Left lung (tissue), 4 donors: ENCODE measurements at regions not wholly inside any gene's neighbourhood (a gene's known extent, or its start where the extent isn't known, plus 50 kb on each side); places are given as distances from the start of the nearest gene placed in this dataset.

Experiments
- ATAC-seq: fragments of 200-7000 bp; cut with Tn5 transposase; one replicate; pipeline ENCODE4 v1.9.1; 2020; ENCODE audit warnings: moderate library complexity
- DNase-seq, 4 donors: peaks; one replicate each; pipeline ENCODE4 v3.0.0-alpha.2; 2013 to 2020
- H3K27ac ChIP-seq, 2 donors: fragments of 200-600 bp; sonication (generic) in 1 of 2; one replicate each; pipeline versions ENCODE4 v1.5.0 to v1.8.0; 2020 to 2021
- H3K27me3 ChIP-seq, 2 donors: fragments of 200-600 bp; sonication (generic) in 1 of 2; one replicate each; pipeline versions ENCODE4 v1.5.0 to v1.8.0; 2020 to 2021
- H3K36me3 ChIP-seq, 2 donors: fragments of 200-600 bp; sonication (generic) in 1 of 2; one replicate each; pipeline versions ENCODE4 v1.5.0 to v1.8.0; 2020 to 2021
- H3K4me1 ChIP-seq, 2 donors: fragments of 200-600 bp; one replicate each; pipeline ENCODE4 v1.8.0; 2021
- H3K4me3 ChIP-seq, 2 donors: fragments of 200-600 bp; sonication (generic) in 1 of 2; one replicate each; pipeline versions ENCODE4 v1.5.0 to v1.8.0; 2020 to 2021; ENCODE audit warnings: mild to moderate bottlenecking in 1 of 2
- H3K9me3 ChIP-seq, 2 donors: fragments of 200-600 bp; sonication (generic) in 1 of 2; one replicate each; pipeline versions ENCODE4 v1.5.0 to v1.8.0; 2020 to 2021
- intact Hi-C, 2 donors: fragments of 100-400 bp; cut with DNase I; formaldehyde crosslinking; loops; one replicate each; pipeline versions ENCODE4 v1.11.2 to v1.14.2; 2022
- TF ChIP-seq, protein P1 (sequence below), 2 donors: fragments of 200-600 bp; sonication (generic) in 1 of 2; IDR thresholded peaks; one replicate each; pipeline versions ENCODE4 v1.5.0 to v1.8.0; 2021; ENCODE audit warnings: antibody characterized with exemption in 2 of 2
- donor health status: DM: no; HTN: yes; CAD: no.
- donor health status: DM: no; HTN: no; CAD: no.

DNA sequence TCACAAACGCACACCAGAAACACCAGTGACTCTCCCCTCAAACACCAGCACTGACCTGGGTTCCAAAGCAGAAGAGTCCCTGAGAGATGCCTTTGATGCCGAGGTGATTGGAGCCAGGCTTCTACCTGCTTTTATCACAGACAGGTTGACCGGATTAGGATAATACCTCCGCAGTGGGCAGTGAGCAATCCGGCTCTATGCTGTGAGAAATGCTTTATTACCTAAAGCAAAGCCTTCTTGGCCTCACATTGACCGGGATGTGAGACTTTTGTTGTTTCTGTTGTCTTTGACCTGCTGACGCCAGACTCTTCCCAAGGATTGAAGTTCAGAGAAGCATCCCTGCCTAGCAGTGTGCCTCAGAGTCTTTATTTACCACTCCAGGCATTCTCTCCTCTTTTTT, 320.3 kb upstream of the CLINT1 start:
- Histone ChIP-seq H3K4me3 (no peak overlapping the region), H3K27ac (no peak overlapping the region), H3K4me1 (no peaks in the 10 kb centered on the region), H3K9me3 (no peaks in the 10 kb centered on the region), H3K36me3 (no peaks in the 10 kb centered on the region), H3K27me3 (no peaks in the 10 kb centered on the region)
- intact Hi-C loops = loop anchor here in 1 of 2 donors (10.0 kb wide), 1 partner anchor 926 kb away; no protein-coding TSS in a partner anchor
- ATAC-seq (no peak), DNase-seq (no peak)
- TF ChIP-seq, protein P1, sequence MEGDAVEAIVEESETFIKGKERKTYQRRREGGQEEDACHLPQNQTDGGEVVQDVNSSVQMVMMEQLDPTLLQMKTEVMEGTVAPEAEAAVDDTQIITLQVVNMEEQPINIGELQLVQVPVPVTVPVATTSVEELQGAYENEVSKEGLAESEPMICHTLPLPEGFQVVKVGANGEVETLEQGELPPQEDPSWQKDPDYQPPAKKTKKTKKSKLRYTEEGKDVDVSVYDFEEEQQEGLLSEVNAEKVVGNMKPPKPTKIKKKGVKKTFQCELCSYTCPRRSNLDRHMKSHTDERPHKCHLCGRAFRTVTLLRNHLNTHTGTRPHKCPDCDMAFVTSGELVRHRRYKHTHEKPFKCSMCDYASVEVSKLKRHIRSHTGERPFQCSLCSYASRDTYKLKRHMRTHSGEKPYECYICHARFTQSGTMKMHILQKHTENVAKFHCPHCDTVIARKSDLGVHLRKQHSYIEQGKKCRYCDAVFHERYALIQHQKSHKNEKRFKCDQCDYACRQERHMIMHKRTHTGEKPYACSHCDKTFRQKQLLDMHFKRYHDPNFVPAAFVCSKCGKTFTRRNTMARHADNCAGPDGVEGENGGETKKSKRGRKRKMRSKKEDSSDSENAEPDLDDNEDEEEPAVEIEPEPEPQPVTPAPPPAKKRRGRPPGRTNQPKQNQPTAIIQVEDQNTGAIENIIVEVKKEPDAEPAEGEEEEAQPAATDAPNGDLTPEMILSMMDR (IDR thresholded peaks at IDR 0.05) = no peak

DNA sequence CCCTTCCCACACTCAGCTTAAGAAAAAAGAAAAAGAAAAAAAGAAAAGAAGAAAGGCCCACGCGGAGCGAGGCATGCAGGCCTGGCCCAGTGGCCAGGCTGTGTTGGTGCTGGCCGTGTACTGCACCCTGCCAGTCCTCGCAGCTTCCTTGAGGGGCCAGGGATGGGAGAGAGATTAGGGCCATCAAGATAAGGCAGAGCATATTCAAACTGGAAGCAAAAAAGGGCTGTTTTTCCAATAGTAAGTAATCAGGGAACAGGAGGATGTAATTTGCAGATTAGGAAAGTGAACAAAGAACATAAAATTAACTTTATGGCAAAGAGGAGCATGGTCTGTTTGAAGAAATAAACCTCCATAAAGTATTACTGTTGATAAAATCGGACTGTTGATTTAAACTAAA, 319.6 kb upstream of the CLINT1 start:
- no peaks in the 10 kb centered on the region for H3K27me3 ChIP-seq
- H3K4me3 ChIP-seq = no peak overlapping the region
- no peaks in the 10 kb centered on the region for H3K4me1 ChIP-seq
- TF ChIP-seq, protein P1 (IDR thresholded peaks at IDR 0.05) = no peak
- intact Hi-C loops = loop anchor here in 1 of 2 donors (10.0 kb wide), 1 partner anchor 926 kb away; no protein-coding TSS in a partner anchor
- DNase-seq (no peak), ATAC-seq (no peak)
- no peaks in the 10 kb centered on the region for H3K9me3 ChIP-seq
- no peaks in the 10 kb centered on the region for H3K36me3 ChIP-seq
- H3K27ac ChIP-seq = no peak overlapping the region

DNA sequence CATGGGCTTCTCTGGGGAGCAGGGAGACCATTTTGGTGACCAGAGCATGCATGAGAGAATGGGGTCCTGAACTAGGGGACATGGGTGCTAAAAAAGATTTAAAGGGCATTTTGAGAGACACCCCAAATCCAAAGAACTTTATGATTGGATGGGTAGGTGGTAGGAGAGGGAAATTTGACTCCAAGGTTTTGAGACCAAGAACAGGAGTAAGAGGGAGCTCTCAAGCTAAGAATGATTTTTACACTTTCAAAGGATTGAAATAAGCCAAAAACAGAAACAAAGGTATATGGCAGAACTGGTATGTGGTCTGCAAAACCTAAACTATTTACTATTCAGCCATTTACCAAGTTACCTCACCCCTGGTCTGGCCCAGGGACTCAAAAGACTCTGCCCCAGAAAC, 318.2 kb upstream of the CLINT1 start:
- no peak overlapping the region for H3K27ac ChIP-seq
- H3K4me1 ChIP-seq = no peaks in the 10 kb centered on the region
- no peaks in the 10 kb centered on the region for H3K9me3 ChIP-seq
- TF ChIP-seq, protein P1 (IDR thresholded peaks at IDR 0.05) = no peak
- intact Hi-C loops = loop anchor here in 1 of 2 donors (10.0 kb wide), 1 partner anchor 928 kb away; no protein-coding TSS in a partner anchor
- H3K36me3 ChIP-seq = no peaks in the 10 kb centered on the region
- no peak for DNase-seq
- no peak for ATAC-seq
- no peaks in the 10 kb centered on the region for H3K27me3 ChIP-seq
- H3K4me3 ChIP-seq = no peak overlapping the region

DNA sequence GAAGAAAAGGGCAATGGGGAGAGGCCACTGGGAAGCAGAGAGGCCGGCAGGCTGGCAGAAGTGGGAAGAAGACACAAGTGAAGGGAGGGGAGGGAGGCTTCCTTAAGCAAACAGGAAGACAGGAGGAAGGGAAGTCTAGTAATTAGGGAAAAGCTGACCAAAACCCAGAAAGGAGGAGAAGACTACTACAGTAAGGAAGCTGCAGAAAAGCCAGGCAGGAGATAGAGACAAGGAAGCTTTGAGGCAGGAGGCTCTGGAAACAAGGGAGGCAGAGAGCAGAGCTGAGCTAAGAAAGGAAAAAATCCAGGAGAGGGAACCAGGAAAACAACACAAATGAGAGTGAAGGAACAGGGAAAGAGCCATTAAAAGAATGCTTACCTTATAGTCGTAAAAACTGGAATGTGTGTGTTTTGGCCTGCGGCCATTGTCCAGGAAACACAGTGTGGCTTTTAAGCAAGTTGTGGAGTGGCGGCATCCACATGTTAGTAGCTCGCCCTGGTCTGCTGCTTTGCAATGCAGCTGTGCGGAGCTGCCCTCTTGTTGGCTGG, 317.1 kb upstream of the CLINT1 start:
- no peaks in the 10 kb centered on the region for H3K36me3 ChIP-seq
- TF ChIP-seq, protein P1 (IDR thresholded peaks at IDR 0.05) = no peak
- intact Hi-C loops = loop anchor here in 1 of 2 donors (10.0 kb wide), 1 partner anchor 929 kb away; no protein-coding TSS in a partner anchor
- no peaks in the 10 kb centered on the region for H3K9me3 ChIP-seq
- no peaks in the 10 kb centered on the region for H3K4me1 ChIP-seq
- H3K27me3 ChIP-seq = no peaks in the 10 kb centered on the region
- no peak overlapping the region for H3K27ac ChIP-seq
- ATAC-seq (peak; percentile 50), DNase-seq (peak in 2 of 4 donors; percentile 17 to 36)
- H3K4me3 ChIP-seq = no peak overlapping the region

DNA sequence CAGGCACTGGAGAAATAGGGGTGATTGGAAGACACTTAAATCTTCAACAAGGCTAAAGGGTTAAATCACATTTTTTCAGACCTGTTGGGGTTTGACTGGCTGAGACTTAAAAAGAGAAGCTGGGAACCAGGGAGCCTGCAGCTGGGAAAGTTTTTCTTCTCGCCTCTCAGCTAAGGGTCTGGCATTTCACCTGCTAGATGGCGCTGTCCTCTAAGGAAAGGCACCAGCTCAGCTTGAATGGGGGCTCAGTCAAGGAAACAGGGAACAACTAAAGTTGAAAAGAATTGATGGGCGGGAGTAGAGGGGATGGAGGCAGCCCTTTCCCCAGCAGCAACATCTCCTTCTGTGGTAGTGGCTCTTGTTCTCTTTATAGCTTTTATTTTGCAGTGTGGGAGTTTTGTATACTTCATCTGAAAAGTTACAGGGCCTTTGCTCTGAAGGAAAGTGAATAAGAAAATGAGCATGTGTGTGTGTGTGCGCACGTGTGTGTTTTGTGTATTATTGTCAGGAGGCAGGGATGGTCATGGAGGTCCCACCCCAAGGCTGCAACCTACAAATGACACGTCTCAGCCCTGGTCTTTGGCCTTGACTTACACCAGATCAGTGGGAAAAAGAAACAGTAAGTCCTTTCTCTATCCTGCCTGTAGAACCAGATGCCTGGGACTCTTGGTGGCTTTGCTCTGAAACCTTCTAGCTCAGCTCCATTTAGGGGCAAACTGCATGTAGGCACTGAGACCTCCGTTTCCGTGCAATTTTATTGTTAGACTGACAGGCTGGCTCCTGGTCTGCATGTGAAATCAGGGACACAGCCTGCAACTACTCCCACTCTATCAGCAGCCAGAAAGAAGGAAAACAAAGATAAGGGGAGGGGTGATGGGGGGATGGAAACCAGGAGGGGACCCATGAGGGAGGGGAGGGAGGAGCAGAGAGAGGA, 316.2 kb upstream of the CLINT1 start:
- ATAC-seq = peak; percentile 92
- TF ChIP-seq, protein P1 (IDR thresholded peaks at IDR 0.05) = peak; percentile 52 to 59
- intact Hi-C loops = loop anchor here in 1 of 2 donors (10.0 kb wide), 1 partner anchor 930 kb away; no protein-coding TSS in a partner anchor

More for the DNA sequence above, 316.2 kb upstream of the CLINT1 start:
- no peak overlapping the region for H3K27ac ChIP-seq
- DNase-seq = peak in 3 of 4 donors; percentile 62 to 80 (median 67)
- H3K9me3 ChIP-seq = no peaks in the 10 kb centered on the region
- no peaks in the 10 kb centered on the region for H3K4me1 ChIP-seq
- H3K4me3 ChIP-seq = no peak overlapping the region
- no peaks in the 10 kb centered on the region for H3K36me3 ChIP-seq
- H3K27me3 ChIP-seq = no peaks in the 10 kb centered on the region
